HEK293 (cell line): ENCODE measurements at regions not wholly inside any gene's neighbourhood (a gene's known extent, or its start where the extent isn't known, plus 50 kb on each side); places are given as distances from the start of the nearest gene placed in this dataset.

Source experiments
- CTCF ChIA-PET: fragments of 350-600 bp; formaldehyde crosslinking; extraction: SDS; loops from one replicate; lab custom pipeline; 2021; ENCODE audit warnings: antibody characterized with exemption; lab: Yijun Ruan, JAX
- POLR2A ChIA-PET: fragments of 300-600 bp; formaldehyde crosslinking; extraction: SDS; loops from one replicate; lab custom pipeline; 2020; ENCODE audit warnings: antibody characterized with exemption, inconsistent platforms; lab: Yijun Ruan, JAX
- H3K27ac ChIP-seq: fragments of 200-500 bp; sonication (Bioruptor generic); 2 replicates; pipeline ENCODE4 v1.5.1; 2014; ENCODE audit warnings: low read depth, low read length, control low read depth, inconsistent platforms; ENCODE audit errors: extremely low read depth
- H3K36me3 ChIP-seq, 2 experiments: fragments of 200-500 bp in 1 of 2; sonication (Bioruptor generic) in 1 of 2; 1 replicate in 1 of 2; 2 replicates in 1 of 2; pipeline ENCODE4 v1.5.1; 2014 to 2017; ENCODE audit warnings: inconsistent platforms in 2 of 2, low read length in 2 of 2; ENCODE audit not compliant: control insufficient read depth in 2 of 2, insufficient read depth in 1 of 2
- H3K4me1 ChIP-seq: fragments of 200-500 bp; sonication (Bioruptor generic); 2 replicates; pipeline ENCODE4 v1.5.1; 2014; ENCODE audit warnings: mild to moderate bottlenecking, low read length, inconsistent platforms; ENCODE audit not compliant: control insufficient read depth, insufficient read depth
- H3K4me3 ChIP-seq: 2 replicates; pipeline ENCODE4 v1.5.1; 2011; ENCODE audit warnings: low read depth, mild to moderate bottlenecking, control low read depth, low read length, moderate library complexity
- H3K9me3 ChIP-seq: fragments of 200-500 bp; sonication (Bioruptor generic); 2 replicates; pipeline ENCODE4 v1.5.1; 2014; ENCODE audit warnings: low read depth, low read length, inconsistent platforms; ENCODE audit not compliant: control insufficient read depth, insufficient read depth
- GLI2 ChIP-seq: fragments of 450-650 bp; formaldehyde crosslinking; IDR thresholded peaks from 2 replicates; pipeline ENCODE4; 2017; ENCODE audit warnings: missing biosample characterization, missing genetic modification characterization, low read depth, borderline replicate concordance
- HOXD13 ChIP-seq: sonication (generic); formaldehyde crosslinking; IDR thresholded peaks from 2 replicates; pipeline ENCODE4 v1.8.0; 2022; ENCODE audit warnings: missing genetic modification reagents, borderline replicate concordance
- KLF10 ChIP-seq: fragments of 450-650 bp; IDR thresholded peaks from 2 replicates; pipeline ENCODE4 v1.5.1; 2018; ENCODE audit warnings: missing biosample characterization, mild to moderate bottlenecking, missing genetic modification characterization
- KLF9 ChIP-seq: fragments of 450-650 bp; formaldehyde crosslinking; IDR thresholded peaks from 2 replicates; pipeline ENCODE4 v1.5.1; 2016; ENCODE audit warnings: missing biosample characterization, missing genetic modification characterization, low read depth
- MEIS1 ChIP-seq: sonication (generic); formaldehyde crosslinking; IDR thresholded peaks from 2 replicates; pipeline ENCODE4 v1.8.1; 2022; ENCODE audit warnings: missing genetic modification reagents, mild to moderate bottlenecking, borderline replicate concordance
- SALL2 ChIP-seq: fragments of 450-650 bp; formaldehyde crosslinking; IDR thresholded peaks from 2 replicates; pipeline ENCODE4 v1.5.0; 2017; ENCODE audit warnings: missing biosample characterization, mild to moderate bottlenecking, missing genetic modification characterization, borderline replicate concordance
- YY2 ChIP-seq: fragments of 450-650 bp; formaldehyde crosslinking; IDR thresholded peaks from 2 replicates; pipeline ENCODE4 v1.5.1; 2016; ENCODE audit warnings: missing biosample characterization, missing genetic modification characterization
- ZFP69B ChIP-seq: fragments of 450-650 bp; formaldehyde crosslinking; IDR thresholded peaks from 2 replicates; pipeline ENCODE4 v1.5.1; 2016; ENCODE audit warnings: missing biosample characterization, missing genetic modification characterization
- ZNF138 ChIP-seq: fragments of 450-650 bp; formaldehyde crosslinking; IDR thresholded peaks from 2 replicates; pipeline ENCODE4 v1.5.1; 2016; ENCODE audit warnings: missing biosample characterization, missing genetic modification characterization, borderline replicate concordance
- ZNF184 ChIP-seq: fragments of 450-650 bp; IDR thresholded peaks from 2 replicates; pipeline ENCODE4 v1.5.1; 2018; ENCODE audit warnings: missing biosample characterization, mild to moderate bottlenecking, missing genetic modification characterization
- ZNF2 ChIP-seq: fragments of 450-650 bp; formaldehyde crosslinking; IDR thresholded peaks from 2 replicates; pipeline ENCODE4 v1.5.1; 2016; ENCODE audit warnings: missing biosample characterization, missing genetic modification characterization
- ZNF266 ChIP-seq: fragments of 450-650 bp; formaldehyde crosslinking; IDR thresholded peaks from 2 replicates; pipeline ENCODE4 v1.5.1; 2016; ENCODE audit warnings: missing biosample characterization, missing genetic modification characterization, low read depth
- ZNF629 ChIP-seq: fragments of 450-650 bp; formaldehyde crosslinking; IDR thresholded peaks from 2 replicates; pipeline ENCODE4 v1.5.1; 2017; ENCODE audit warnings: missing biosample characterization, missing genetic modification characterization
- ZNF792 ChIP-seq: fragments of 450-650 bp; formaldehyde crosslinking; IDR thresholded peaks from 2 replicates; pipeline ENCODE4 v1.5.1; 2016; ENCODE audit warnings: missing biosample characterization, missing genetic modification characterization
- ZSCAN16 ChIP-seq: fragments of 450-650 bp; formaldehyde crosslinking; IDR thresholded peaks from 2 replicates; pipeline ENCODE4 v1.5.1; 2016; ENCODE audit warnings: missing biosample characterization, missing genetic modification characterization
- ZSCAN23 ChIP-seq: fragments of 450-650 bp; formaldehyde crosslinking; IDR thresholded peaks from 2 replicates; pipeline ENCODE4 v1.5.1; 2016; ENCODE audit warnings: missing biosample characterization, missing genetic modification characterization
- TF ChIP-seq, protein P1 (sequence below): fragments of 450-650 bp; formaldehyde crosslinking; IDR thresholded peaks from 2 replicates; pipeline ENCODE4 v1.5.1; 2016; ENCODE audit warnings: missing biosample characterization, missing genetic modification characterization
- TF ChIP-seq, protein P2 (sequence below): fragments of 450-650 bp; formaldehyde crosslinking; conservative IDR thresholded peaks from 2 replicates; pipeline ENCODE4 v1.5.1; 2016; ENCODE audit warnings: low read depth, missing biosample characterization, missing genetic modification characterization
- TF ChIP-seq, protein P3 (sequence below): fragments of 450-650 bp; formaldehyde crosslinking; IDR thresholded peaks from 2 replicates; pipeline ENCODE4 v1.5.1; 2016; ENCODE audit warnings: missing biosample characterization, missing genetic modification characterization
- TF ChIP-seq, protein P4 (sequence below): fragments of 450-650 bp; formaldehyde crosslinking; IDR thresholded peaks from 2 replicates; pipeline ENCODE4 v1.5.1; 2016; ENCODE audit warnings: missing biosample characterization, missing genetic modification characterization
- TF ChIP-seq, protein P5 (sequence below): fragments of 450-650 bp; formaldehyde crosslinking; IDR thresholded peaks from 2 replicates; pipeline ENCODE4 v1.5.1; 2016; ENCODE audit warnings: missing biosample characterization, missing genetic modification characterization

DNA sequence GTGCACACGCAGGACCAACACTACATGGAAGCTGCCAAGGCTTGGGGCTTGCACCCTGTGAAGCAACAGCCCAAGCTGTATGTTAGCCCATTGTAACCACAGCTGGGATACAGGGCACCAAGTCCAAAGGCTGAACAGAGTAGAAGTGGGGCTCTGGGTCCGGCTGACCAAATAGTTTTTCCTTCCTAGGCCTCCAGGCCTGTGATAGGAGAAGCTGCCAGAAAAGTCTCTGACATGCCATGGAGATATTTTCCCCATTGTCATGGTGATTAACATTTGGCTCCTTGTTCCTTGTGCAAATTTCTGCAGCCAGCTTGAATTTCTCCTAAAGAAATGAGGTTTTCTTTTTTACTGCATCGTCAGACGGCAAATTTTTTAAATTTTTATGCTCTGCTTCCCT lies 941.2 kb downstream of the FAM181B start (continued):
- no peak for TF ChIP-seq ZNF792 (tag by site-specific recombination)
- TF ChIP-seq ZSCAN16 (tag by site-specific recombination): no peak
- TF ChIP-seq GLI2 (tag by site-specific recombination): no peak

DNA sequence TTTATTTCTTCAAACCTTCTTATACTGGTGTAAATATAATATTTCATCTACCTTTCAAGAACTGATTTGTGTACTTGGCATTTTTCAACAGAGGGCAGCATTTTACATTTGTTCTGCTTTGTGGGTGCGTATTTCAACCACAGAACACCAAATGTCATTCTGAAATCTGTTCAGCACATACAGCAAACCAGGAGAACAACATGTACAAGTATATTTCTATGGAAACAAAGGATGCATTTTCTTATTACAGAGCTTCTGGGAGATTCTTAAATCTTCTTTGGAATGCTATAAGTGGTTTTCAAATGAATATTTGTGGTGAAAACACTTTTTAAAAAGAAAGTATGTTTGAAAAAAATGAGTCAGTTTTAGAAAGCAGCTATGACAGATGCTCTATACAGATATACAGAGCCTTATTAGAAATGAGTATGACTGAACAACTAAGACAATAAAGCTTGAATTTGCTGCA lies 946.0 kb downstream of the FAM181B start:
- CTCF ChIA-PET: interaction anchor here (0.6 kb wide), 1 partner anchor 156 kb away, joined by 3 read pairs; no protein-coding TSS in a partner anchor
- POLR2A ChIA-PET: no interaction called here
- Histone ChIP-seq H3K4me3 (no peak overlapping the region), H3K4me1 (no peaks in the 10 kb centered on the region), H3K36me3 (no peaks in the 10 kb centered on the region), H3K9me3 (no peaks in the 10 kb centered on the region), H3K27ac (no peak overlapping the region)
- no peak for TF ChIP-seq YY2
- TF ChIP-seq, protein P1, sequence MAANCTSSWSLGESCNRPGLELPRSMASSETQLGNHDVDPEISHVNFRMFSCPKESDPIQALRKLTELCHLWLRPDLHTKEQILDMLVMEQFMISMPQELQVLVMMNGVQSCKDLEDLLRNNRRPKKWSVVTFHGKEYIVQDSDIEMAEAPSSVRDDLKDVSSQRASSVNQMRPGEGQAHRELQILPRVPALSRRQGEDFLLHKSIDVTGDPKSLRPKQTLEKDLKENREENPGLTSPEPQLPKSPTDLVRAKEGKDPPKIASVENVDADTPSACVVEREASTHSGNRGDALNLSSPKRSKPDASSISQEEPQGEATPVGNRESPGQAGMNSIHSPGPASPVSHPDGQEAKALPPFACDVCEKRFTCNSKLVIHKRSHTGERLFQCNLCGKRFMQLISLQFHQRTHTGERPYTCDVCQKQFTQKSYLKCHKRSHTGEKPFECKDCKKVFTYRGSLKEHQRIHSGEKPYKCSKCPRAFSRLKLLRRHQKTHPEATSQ (tag by site-specific recombination): no peak
- TF ChIP-seq, protein P2, sequence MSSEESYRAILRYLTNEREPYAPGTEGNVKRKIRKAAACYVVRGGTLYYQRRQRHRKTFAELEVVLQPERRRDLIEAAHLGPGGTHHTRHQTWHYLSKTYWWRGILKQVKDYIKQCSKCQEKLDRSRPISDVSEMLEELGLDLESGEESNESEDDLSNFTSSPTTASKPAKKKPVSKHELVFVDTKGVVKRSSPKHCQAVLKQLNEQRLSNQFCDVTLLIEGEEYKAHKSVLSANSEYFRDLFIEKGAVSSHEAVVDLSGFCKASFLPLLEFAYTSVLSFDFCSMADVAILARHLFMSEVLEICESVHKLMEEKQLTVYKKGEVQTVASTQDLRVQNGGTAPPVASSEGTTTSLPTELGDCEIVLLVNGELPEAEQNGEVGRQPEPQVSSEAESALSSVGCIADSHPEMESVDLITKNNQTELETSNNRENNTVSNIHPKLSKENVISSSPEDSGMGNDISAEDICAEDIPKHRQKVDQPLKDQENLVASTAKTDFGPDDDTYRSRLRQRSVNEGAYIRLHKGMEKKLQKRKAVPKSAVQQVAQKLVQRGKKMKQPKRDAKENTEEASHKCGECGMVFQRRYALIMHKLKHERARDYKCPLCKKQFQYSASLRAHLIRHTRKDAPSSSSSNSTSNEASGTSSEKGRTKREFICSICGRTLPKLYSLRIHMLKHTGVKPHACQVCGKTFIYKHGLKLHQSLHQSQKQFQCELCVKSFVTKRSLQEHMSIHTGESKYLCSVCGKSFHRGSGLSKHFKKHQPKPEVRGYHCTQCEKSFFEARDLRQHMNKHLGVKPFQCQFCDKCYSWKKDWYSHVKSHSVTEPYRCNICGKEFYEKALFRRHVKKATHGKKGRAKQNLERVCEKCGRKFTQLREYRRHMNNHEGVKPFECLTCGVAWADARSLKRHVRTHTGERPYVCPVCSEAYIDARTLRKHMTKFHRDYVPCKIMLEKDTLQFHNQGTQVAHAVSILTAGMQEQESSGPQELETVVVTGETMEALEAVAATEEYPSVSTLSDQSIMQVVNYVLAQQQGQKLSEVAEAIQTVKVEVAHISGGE: no peak
- TF ChIP-seq, protein P3, sequence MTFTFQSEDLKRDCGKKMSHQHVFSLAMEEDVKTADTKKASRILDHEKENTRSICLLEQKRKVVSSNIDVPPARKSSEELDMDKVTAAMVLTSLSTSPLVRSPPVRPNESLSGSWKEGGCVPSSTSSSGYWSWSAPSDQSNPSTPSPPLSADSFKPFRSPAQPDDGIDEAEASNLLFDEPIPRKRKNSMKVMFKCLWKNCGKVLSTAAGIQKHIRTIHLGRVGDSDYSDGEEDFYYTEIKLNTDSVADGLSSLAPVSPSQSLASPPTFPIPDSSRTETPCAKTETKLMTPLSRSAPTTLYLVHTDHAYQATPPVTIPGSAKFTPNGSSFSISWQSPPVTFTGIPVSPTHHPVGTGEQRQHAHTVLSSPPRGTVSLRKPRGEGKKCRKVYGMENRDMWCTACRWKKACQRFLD (tag by site-specific recombination): no peak
- TF ChIP-seq ZNF2 (tag by site-specific recombination): no peak
- no peak for TF ChIP-seq HOXD13
- no peak for TF ChIP-seq GLI2 (tag by site-specific recombination)
- TF ChIP-seq, protein P4, sequence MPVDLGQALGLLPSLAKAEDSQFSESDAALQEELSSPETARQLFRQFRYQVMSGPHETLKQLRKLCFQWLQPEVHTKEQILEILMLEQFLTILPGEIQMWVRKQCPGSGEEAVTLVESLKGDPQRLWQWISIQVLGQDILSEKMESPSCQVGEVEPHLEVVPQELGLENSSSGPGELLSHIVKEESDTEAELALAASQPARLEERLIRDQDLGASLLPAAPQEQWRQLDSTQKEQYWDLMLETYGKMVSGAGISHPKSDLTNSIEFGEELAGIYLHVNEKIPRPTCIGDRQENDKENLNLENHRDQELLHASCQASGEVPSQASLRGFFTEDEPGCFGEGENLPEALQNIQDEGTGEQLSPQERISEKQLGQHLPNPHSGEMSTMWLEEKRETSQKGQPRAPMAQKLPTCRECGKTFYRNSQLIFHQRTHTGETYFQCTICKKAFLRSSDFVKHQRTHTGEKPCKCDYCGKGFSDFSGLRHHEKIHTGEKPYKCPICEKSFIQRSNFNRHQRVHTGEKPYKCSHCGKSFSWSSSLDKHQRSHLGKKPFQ (tag by site-specific recombination): no peak
- no peak for TF ChIP-seq ZSCAN23 (tag by site-specific recombination)
- TF ChIP-seq ZNF184 (tag by site-specific recombination): no peak
- TF ChIP-seq ZFP69B (tag by site-specific recombination): no peak
- no peak for TF ChIP-seq KLF10 (tag by site-specific recombination)
- TF ChIP-seq ZNF266 (tag by site-specific recombination): no peak
- TF ChIP-seq ZNF629: no peak
- no peak for TF ChIP-seq SALL2 (tag by site-specific recombination)
- TF ChIP-seq KLF9 (tag by site-specific recombination): no peak
- TF ChIP-seq ZNF138: no peak
- no peak for TF ChIP-seq MEIS1 (CRISPR knock-in tag)
- TF ChIP-seq, protein P5, sequence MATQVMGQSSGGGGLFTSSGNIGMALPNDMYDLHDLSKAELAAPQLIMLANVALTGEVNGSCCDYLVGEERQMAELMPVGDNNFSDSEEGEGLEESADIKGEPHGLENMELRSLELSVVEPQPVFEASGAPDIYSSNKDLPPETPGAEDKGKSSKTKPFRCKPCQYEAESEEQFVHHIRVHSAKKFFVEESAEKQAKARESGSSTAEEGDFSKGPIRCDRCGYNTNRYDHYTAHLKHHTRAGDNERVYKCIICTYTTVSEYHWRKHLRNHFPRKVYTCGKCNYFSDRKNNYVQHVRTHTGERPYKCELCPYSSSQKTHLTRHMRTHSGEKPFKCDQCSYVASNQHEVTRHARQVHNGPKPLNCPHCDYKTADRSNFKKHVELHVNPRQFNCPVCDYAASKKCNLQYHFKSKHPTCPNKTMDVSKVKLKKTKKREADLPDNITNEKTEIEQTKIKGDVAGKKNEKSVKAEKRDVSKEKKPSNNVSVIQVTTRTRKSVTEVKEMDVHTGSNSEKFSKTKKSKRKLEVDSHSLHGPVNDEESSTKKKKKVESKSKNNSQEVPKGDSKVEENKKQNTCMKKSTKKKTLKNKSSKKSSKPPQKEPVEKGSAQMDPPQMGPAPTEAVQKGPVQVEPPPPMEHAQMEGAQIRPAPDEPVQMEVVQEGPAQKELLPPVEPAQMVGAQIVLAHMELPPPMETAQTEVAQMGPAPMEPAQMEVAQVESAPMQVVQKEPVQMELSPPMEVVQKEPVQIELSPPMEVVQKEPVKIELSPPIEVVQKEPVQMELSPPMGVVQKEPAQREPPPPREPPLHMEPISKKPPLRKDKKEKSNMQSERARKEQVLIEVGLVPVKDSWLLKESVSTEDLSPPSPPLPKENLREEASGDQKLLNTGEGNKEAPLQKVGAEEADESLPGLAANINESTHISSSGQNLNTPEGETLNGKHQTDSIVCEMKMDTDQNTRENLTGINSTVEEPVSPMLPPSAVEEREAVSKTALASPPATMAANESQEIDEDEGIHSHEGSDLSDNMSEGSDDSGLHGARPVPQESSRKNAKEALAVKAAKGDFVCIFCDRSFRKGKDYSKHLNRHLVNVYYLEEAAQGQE (tag by site-specific recombination): no peak
